ENCODE measurements at regions not wholly inside any gene's neighbourhood (a gene's known extent, or its start where the extent isn't known, plus 50 kb on each side); places are given as distances from the start of the nearest gene placed in this dataset.
"Not testable (repeated sequence)": the region's sequence is repeated elsewhere in the genome, so short reads cannot be mapped to it uniquely, and the experiment has no call there.

GRCh38 chr11:71181566-71181965 is 70.8 kb downstream of the SHANK2 start:
- no peak for DNase-seq

GRCh38 chr11:71180694-71181470 is 71.5 kb downstream of the SHANK2 start:
- no peak for DNase-seq

- no peak for DNase-seq
Observed at GRCh38 chr11:71179877-71180605, 72.3 kb downstream of the SHANK2 start.

- no peak for DNase-seq
Observed at GRCh38 chr11:71178076-71178475, 74.3 kb downstream of the SHANK2 start.

- DNase-seq: no peak
Observed at GRCh38 chr11:71176812-71177211, 75.6 kb downstream of the SHANK2 start.

GRCh38 chr11:71173709-71174108 is 78.7 kb downstream of the SHANK2 start:
- no peak for DNase-seq

- no peak for DNase-seq
Observed at GRCh38 chr11:71172680-71173079, 79.7 kb downstream of the SHANK2 start.

- no peak for DNase-seq
Observed at GRCh38 chr11:71171576-71171975, 80.8 kb downstream of the SHANK2 start.

GRCh38 chr11:71170624-71171423 is 81.6 kb downstream of the SHANK2 start:
- DNase-seq: no peak

GRCh38 chr11:71169313-71169712 is 83.1 kb downstream of the SHANK2 start:
- no peak for DNase-seq

GRCh38 chr11:71167814-71168213 is 84.6 kb downstream of the SHANK2 start:
- not testable (repeated sequence) for DNase-seq

GRCh38 chr11:71165771-71166170 is 86.6 kb downstream of the SHANK2 start:
- DNase-seq: no peak

- no peak for DNase-seq
Observed at GRCh38 chr11:71164621-71165020, 87.8 kb downstream of the SHANK2 start.

- DNase-seq: no peak
Observed at GRCh38 chr11:71164186-71164585, 88.2 kb downstream of the SHANK2 start.

GRCh38 chr11:71163371-71163770 is 89.0 kb downstream of the SHANK2 start:
- DNase-seq: no peak

- DNase-seq: no peak
Observed at GRCh38 chr11:71158936-71159335, 93.4 kb downstream of the SHANK2 start.

- not testable (repeated sequence) for DNase-seq
Observed at GRCh38 chr11:71157676-71158075, 94.7 kb downstream of the SHANK2 start.

- DNase-seq: no peak
Observed at GRCh38 chr11:71156301-71156700, 96.1 kb downstream of the SHANK2 start.

GRCh38 chr11:71155846-71156245 is 96.5 kb downstream of the SHANK2 start:
- DNase-seq: no peak

GRCh38 chr11:71154261-71154805 is 98.0 kb downstream of the SHANK2 start:
- DNase-seq: no peak

GRCh38 chr11:71153005-71153390 is 99.4 kb downstream of the SHANK2 start:
- no peak for DNase-seq

- DNase-seq: not testable (repeated sequence)
Observed at GRCh38 chr11:71152312-71153004, 99.9 kb downstream of the SHANK2 start.

- no peak for DNase-seq
Observed at GRCh38 chr11:71151561-71151960, 100.8 kb downstream of the SHANK2 start.
